NT2/D1 (cell line): ENCODE measurements at regions not wholly inside any gene's neighbourhood (a gene's known extent, or its start where the extent isn't known, plus 50 kb on each side); places are given as distances from the start of the nearest gene placed in this dataset.
"Not testable (repeated sequence)": the region's sequence is repeated elsewhere in the genome, so short reads cannot be mapped to it uniquely, and the experiment has no call there.

ENCODE experiments used
- DNase-seq: peaks from one replicate; pipeline ENCODE4 v3.0.0-alpha.2; 2011; ENCODE audit warnings: low read depth, low spot score
- H3K27me3 ChIP-seq: 2 replicates; pipeline ENCODE4 v1.6.0; 2011; ENCODE audit warnings: mild to moderate bottlenecking; ENCODE audit not compliant: insufficient read length, insufficient read depth
- H3K36me3 ChIP-seq: 2 replicates; pipeline ENCODE4 v1.6.1; 2011; ENCODE audit warnings: mild to moderate bottlenecking, low read length, mixed read lengths; ENCODE audit not compliant: insufficient read depth, insufficient read length
- H3K4me1 ChIP-seq: 2 replicates; pipeline ENCODE4 v1.5.1; 2011; ENCODE audit not compliant: insufficient read depth, insufficient read length
- H3K4me3 ChIP-seq: 2 replicates; pipeline ENCODE4 v1.5.1; 2011; ENCODE audit warnings: low read depth; ENCODE audit not compliant: insufficient read length
- H3K9ac ChIP-seq: 2 replicates; pipeline ENCODE4 v1.6.0; 2011; ENCODE audit warnings: low read depth; ENCODE audit not compliant: insufficient read length
- H3K9me3 ChIP-seq: 2 replicates; pipeline ENCODE4 v1.5.1; 2011; ENCODE audit warnings: mild to moderate bottlenecking, low read length; ENCODE audit not compliant: insufficient read depth
- SUZ12 ChIP-seq: IDR thresholded peaks from 2 replicates; pipeline ENCODE4 v1.6.1; 2011; ENCODE audit not compliant: insufficient read length, insufficient read depth; ENCODE audit errors: extremely low read depth
- YY1 ChIP-seq: IDR thresholded peaks from 2 replicates; pipeline ENCODE4 v1.6.1; 2011; ENCODE audit not compliant: insufficient read length, insufficient read depth
- ZNF274 ChIP-seq: IDR thresholded peaks from 2 replicates; pipeline ENCODE4 v1.6.1; 2011; ENCODE audit warnings: mild to moderate bottlenecking, low read depth, low read length

- H3K4me3 ChIP-seq = no peak overlapping the region
- DNase-seq = no peak
- no peaks in the 10 kb centered on the region for H3K9me3 ChIP-seq
- no peaks in the 10 kb centered on the region for H3K4me1 ChIP-seq
- H3K36me3 ChIP-seq = no peaks in the 10 kb centered on the region
- TF ChIP-seq YY1 (no peak), SUZ12 (no peak), ZNF274 (no peak)
- no peak overlapping the region for H3K9ac ChIP-seq
- H3K27me3 ChIP-seq = no peaks in the 10 kb centered on the region
Measured at GRCh38 chr13:44739120-44739519, 163.0 kb upstream of the TSC22D1 start.

- H3K9me3 ChIP-seq = no peaks in the 10 kb centered on the region
- no peak overlapping the region for H3K4me3 ChIP-seq
- no peak for TF ChIP-seq YY1
- TF ChIP-seq SUZ12 = no peak
- TF ChIP-seq ZNF274 = no peak
- no peak overlapping the region for H3K9ac ChIP-seq
- H3K4me1 ChIP-seq = no peaks in the 10 kb centered on the region
- no peaks in the 10 kb centered on the region for H3K36me3 ChIP-seq
- DNase-seq = no peak
- H3K27me3 ChIP-seq = no peaks in the 10 kb centered on the region
Measured at GRCh38 chr13:44738463-44738862, 162.3 kb upstream of the TSC22D1 start.

GRCh38 chr13:44735806-44736205 is 159.7 kb upstream of the TSC22D1 start:
- peaks cover 4% of the 10 kb centered on the region for H3K4me1 ChIP-seq
- no peaks in the 10 kb centered on the region for H3K27me3 ChIP-seq
- no peak for TF ChIP-seq YY1
- no peak for TF ChIP-seq ZNF274
- TF ChIP-seq SUZ12 = no peak
- no peak for DNase-seq
- no peaks in the 10 kb centered on the region for H3K9me3 ChIP-seq
- H3K4me3 ChIP-seq = no peak overlapping the region
- H3K9ac ChIP-seq = no peak overlapping the region
- H3K36me3 ChIP-seq = no peaks in the 10 kb centered on the region

- DNase-seq = no peak
Measured at GRCh38 chr13:44734201-44734707, 158.1 kb upstream of the TSC22D1 start.

GRCh38 chr13:44732503-44733098 is 156.5 kb upstream of the TSC22D1 start:
- Histone ChIP-seq H3K4me1 (peaks cover 4% of the 10 kb centered on the region), H3K36me3 (no peaks in the 10 kb centered on the region), H3K27me3 (no peaks in the 10 kb centered on the region), H3K9ac (no peak overlapping the region), H3K9me3 (no peaks in the 10 kb centered on the region), H3K4me3 (no peak overlapping the region)
- TF ChIP-seq YY1 (no peak), SUZ12 (no peak), ZNF274 (no peak)
- DNase-seq = no peak

More at GRCh38 chr13:44734201-44734707, 158.1 kb upstream of the TSC22D1 start:
- no peaks in the 10 kb centered on the region for H3K36me3 ChIP-seq
- TF ChIP-seq YY1 (no peak), ZNF274 (no peak), SUZ12 (no peak)
- H3K27me3 ChIP-seq = no peaks in the 10 kb centered on the region
- no peak overlapping the region for H3K4me3 ChIP-seq
- no peaks in the 10 kb centered on the region for H3K9me3 ChIP-seq
- H3K4me1 ChIP-seq = peaks cover 4% of the 10 kb centered on the region
- no peak overlapping the region for H3K9ac ChIP-seq

GRCh38 chr13:44730851-44731250 is 154.7 kb upstream of the TSC22D1 start:
- no peaks in the 10 kb centered on the region for H3K9me3 ChIP-seq
- H3K9ac ChIP-seq = no peak overlapping the region
- DNase-seq = no peak
- H3K4me1 ChIP-seq = peaks cover 4% of the 10 kb centered on the region
- no peaks in the 10 kb centered on the region for H3K27me3 ChIP-seq
- no peak for TF ChIP-seq YY1
- TF ChIP-seq ZNF274 = no peak
- TF ChIP-seq SUZ12 = no peak
- no peak overlapping the region for H3K4me3 ChIP-seq
- no peaks in the 10 kb centered on the region for H3K36me3 ChIP-seq

GRCh38 chr13:44730099-44730498 is 154.0 kb upstream of the TSC22D1 start:
- no peak for TF ChIP-seq YY1
- TF ChIP-seq SUZ12 = no peak
- no peak for TF ChIP-seq ZNF274
- no peaks in the 10 kb centered on the region for H3K27me3 ChIP-seq
- H3K36me3 ChIP-seq = no peaks in the 10 kb centered on the region
- H3K9ac ChIP-seq = no peak overlapping the region
- DNase-seq = no peak
- H3K9me3 ChIP-seq = no peaks in the 10 kb centered on the region
- no peak overlapping the region for H3K4me3 ChIP-seq
- peaks cover 4% of the 10 kb centered on the region for H3K4me1 ChIP-seq

- not testable (repeated sequence) for DNase-seq, H3K27me3 ChIP-seq, H3K9ac ChIP-seq, H3K36me3 ChIP-seq, H3K4me1 ChIP-seq, H3K9me3 ChIP-seq, H3K4me3 ChIP-seq
Measured at GRCh38 chr13:44727591-44727990, 151.5 kb upstream of the TSC22D1 start.
